Stimulated activated naive B cell treated with anti-CD40 and anti-IgM and Interleukin-4, amounts not matched to agents 10 μg/mL and 1 μg/mL and 100 μg/mL, for 72 hours (primary cell): ENCODE measurements at regions not wholly inside any gene's neighbourhood (a gene's known extent, or its start where the extent isn't known, plus 50 kb on each side); places are given as distances from the start of the nearest gene placed in this dataset.

Experiments
- ATAC-seq, 2 donors: fragments of 150-1000 bp; cut with Tn5 transposase; replicated peaks; 2 replicates each; pipeline ENCODE4 v1.10.0; 2021; ENCODE audit warnings: moderate library complexity in 1 of 2
- DNase-seq: peaks from one replicate; pipeline ENCODE4 v3.0.0; 2021
- H3K27ac Mint-ChIP-seq: one replicate; pipeline ENCODE4 v1.8.0; 2022; ENCODE audit warnings: mild to moderate bottlenecking, mixed read lengths
- H3K27me3 Mint-ChIP-seq, 2 donors: one replicate each; pipeline ENCODE4 v1.8.0; 2022; ENCODE audit warnings: mixed read lengths in 2 of 2
- H3K36me3 Mint-ChIP-seq, 2 donors: one replicate each; pipeline ENCODE4 v1.8.0; 2022; ENCODE audit warnings: mixed read lengths in 2 of 2, mild to moderate bottlenecking in 1 of 2
- H3K4me1 Mint-ChIP-seq, 2 donors: one replicate each; pipeline ENCODE4 v1.8.0; 2022; ENCODE audit warnings: mixed read lengths in 2 of 2, mild to moderate bottlenecking in 1 of 2
- H3K4me3 Mint-ChIP-seq, 2 donors: one replicate each; pipeline ENCODE4 v1.8.0; 2022; ENCODE audit warnings: mild to moderate bottlenecking in 2 of 2, mixed read lengths in 2 of 2, moderate library complexity in 1 of 2
- H3K9me3 Mint-ChIP-seq, 2 donors: one replicate each; pipeline ENCODE4 v1.8.0; 2022; ENCODE audit warnings: mixed read lengths in 2 of 2, mild to moderate bottlenecking in 1 of 2

GRCh38 chr5:135116160-135116561 is 82.1 kb upstream of the PITX1 start:
- no peak overlapping the region for H3K4me3 Mint-ChIP-seq
- DNase-seq (no peak), ATAC-seq (peak in 1 of 2 donors; percentile 25)
- no peaks in the 10 kb centered on the region for H3K9me3 Mint-ChIP-seq
- peaks cover 0 to 14% of the 10 kb centered on the region in 2 donors for H3K27me3 Mint-ChIP-seq
- H3K27ac Mint-ChIP-seq = no peak overlapping the region
- no peaks in the 10 kb centered on the region for H3K4me1 Mint-ChIP-seq
- no peaks in the 10 kb centered on the region for H3K36me3 Mint-ChIP-seq

- H3K27ac Mint-ChIP-seq = no peak overlapping the region
- peaks cover 5 to 14% of the 10 kb centered on the region in 2 donors for H3K27me3 Mint-ChIP-seq
- ATAC-seq (no peak), DNase-seq (no peak)
- no peak overlapping the region for H3K4me3 Mint-ChIP-seq
- no peaks in the 10 kb centered on the region for H3K4me1 Mint-ChIP-seq
- no peaks in the 10 kb centered on the region for H3K9me3 Mint-ChIP-seq
- H3K36me3 Mint-ChIP-seq = no peaks in the 10 kb centered on the region
Observed at GRCh38 chr5:135115591-135115990, 81.6 kb upstream of the PITX1 start.

- no peak overlapping the region for H3K27ac Mint-ChIP-seq
- H3K9me3 Mint-ChIP-seq = no peaks in the 10 kb centered on the region
- H3K36me3 Mint-ChIP-seq = no peaks in the 10 kb centered on the region
- H3K27me3 Mint-ChIP-seq = peaks cover 5 to 9% of the 10 kb centered on the region in 2 donors
- no peak overlapping the region for H3K4me3 Mint-ChIP-seq
- H3K4me1 Mint-ChIP-seq = no peaks in the 10 kb centered on the region
- DNase-seq (no peak), ATAC-seq (no peak)
Observed at GRCh38 chr5:135114759-135115158, 80.7 kb upstream of the PITX1 start.

- H3K27ac Mint-ChIP-seq = no peak overlapping the region
- no peaks in the 10 kb centered on the region for H3K9me3 Mint-ChIP-seq
- no peak overlapping the region for H3K4me3 Mint-ChIP-seq
- no peaks in the 10 kb centered on the region for H3K36me3 Mint-ChIP-seq
- ATAC-seq (peak in 1 of 2 donors; percentile 22), DNase-seq (no peak)
- no peaks in the 10 kb centered on the region for H3K4me1 Mint-ChIP-seq
- H3K27me3 Mint-ChIP-seq = peaks cover 5 to 9% of the 10 kb centered on the region in 2 donors
Observed at GRCh38 chr5:135112008-135112725, 78.1 kb upstream of the PITX1 start.

- H3K9me3 Mint-ChIP-seq = no peaks in the 10 kb centered on the region
- peaks cover 10 to 17% of the 10 kb centered on the region in 2 donors for H3K27me3 Mint-ChIP-seq
- H3K4me1 Mint-ChIP-seq = no peaks in the 10 kb centered on the region
- DNase-seq (no peak), ATAC-seq (no peak)
- H3K4me3 Mint-ChIP-seq = no peak overlapping the region
- H3K27ac Mint-ChIP-seq = no peak overlapping the region
- H3K36me3 Mint-ChIP-seq = no peaks in the 10 kb centered on the region
Observed at GRCh38 chr5:135110785-135111596, 77.0 kb upstream of the PITX1 start.

- H3K27ac Mint-ChIP-seq = no peak overlapping the region
- no peaks in the 10 kb centered on the region for H3K9me3 Mint-ChIP-seq
- no peak for ATAC-seq
- no peak for DNase-seq
- H3K36me3 Mint-ChIP-seq = no peaks in the 10 kb centered on the region
- H3K4me1 Mint-ChIP-seq = no peaks in the 10 kb centered on the region
- H3K27me3 Mint-ChIP-seq = peaks cover 10 to 26% of the 10 kb centered on the region in 2 donors
- no peak overlapping the region for H3K4me3 Mint-ChIP-seq
Observed at GRCh38 chr5:135108992-135109391, 75.0 kb upstream of the PITX1 start.

- Mint-ChIP-seq H3K4me1 (no peaks in the 10 kb centered on the region), H3K27ac (no peak overlapping the region), H3K36me3 (no peaks in the 10 kb centered on the region), H3K27me3 (peaks cover 10 to 26% of the 10 kb centered on the region in 2 donors), H3K4me3 (no peak overlapping the region), H3K9me3 (no peaks in the 10 kb centered on the region)
- ATAC-seq (no peak), DNase-seq (no peak)
Observed at GRCh38 chr5:135108569-135108968, 74.5 kb upstream of the PITX1 start.

- H3K9me3 Mint-ChIP-seq = no peaks in the 10 kb centered on the region
- H3K36me3 Mint-ChIP-seq = no peaks in the 10 kb centered on the region
- ATAC-seq (no peak), DNase-seq (no peak)
- H3K4me3 Mint-ChIP-seq = no peak overlapping the region
- peaks cover 10 to 26% of the 10 kb centered on the region in 2 donors for H3K27me3 Mint-ChIP-seq
- no peaks in the 10 kb centered on the region for H3K4me1 Mint-ChIP-seq
- no peak overlapping the region for H3K27ac Mint-ChIP-seq
Observed at GRCh38 chr5:135107986-135108385, 74.0 kb upstream of the PITX1 start.

- no peak overlapping the region for H3K27ac Mint-ChIP-seq
- peaks cover 10 to 26% of the 10 kb centered on the region in 2 donors for H3K27me3 Mint-ChIP-seq
- ATAC-seq (no peak), DNase-seq (no peak)
- no peak overlapping the region for H3K4me3 Mint-ChIP-seq
- H3K9me3 Mint-ChIP-seq = no peaks in the 10 kb centered on the region
- no peaks in the 10 kb centered on the region for H3K4me1 Mint-ChIP-seq
- no peaks in the 10 kb centered on the region for H3K36me3 Mint-ChIP-seq
Observed at GRCh38 chr5:135106610-135107471, 72.8 kb upstream of the PITX1 start.

- no peaks in the 10 kb centered on the region for H3K4me1 Mint-ChIP-seq
- no peak overlapping the region for H3K27ac Mint-ChIP-seq
- no peaks in the 10 kb centered on the region for H3K36me3 Mint-ChIP-seq
- H3K9me3 Mint-ChIP-seq = no peaks in the 10 kb centered on the region
- DNase-seq (no peak), ATAC-seq (no peak)
- H3K4me3 Mint-ChIP-seq = no peak overlapping the region
- peaks cover 9 to 21% of the 10 kb centered on the region in 2 donors for H3K27me3 Mint-ChIP-seq
Observed at GRCh38 chr5:135106136-135106535, 72.1 kb upstream of the PITX1 start.

GRCh38 chr5:135105105-135105484 is 71.1 kb upstream of the PITX1 start:
- Mint-ChIP-seq H3K27ac (no peak overlapping the region), H3K27me3 (peaks cover 4 to 16% of the 10 kb centered on the region in 2 donors), H3K9me3 (no peaks in the 10 kb centered on the region), H3K4me1 (no peaks in the 10 kb centered on the region), H3K36me3 (no peaks in the 10 kb centered on the region), H3K4me3 (no peak overlapping the region)
- DNase-seq (no peak), ATAC-seq (no peak)

- Mint-ChIP-seq H3K9me3 (no peaks in the 10 kb centered on the region), H3K27me3 (peaks cover 8 to 16% of the 10 kb centered on the region in 2 donors), H3K4me1 (no peaks in the 10 kb centered on the region), H3K27ac (no peak overlapping the region), H3K36me3 (no peaks in the 10 kb centered on the region), H3K4me3 (no peak overlapping the region)
- no peak for DNase-seq
- ATAC-seq = no peak
Observed at GRCh38 chr5:135103575-135103853, 69.5 kb upstream of the PITX1 start.

GRCh38 chr5:135102716-135103574 is 68.9 kb upstream of the PITX1 start:
- DNase-seq (no peak), ATAC-seq (no peak)
- no peaks in the 10 kb centered on the region for H3K4me1 Mint-ChIP-seq
- no peaks in the 10 kb centered on the region for H3K9me3 Mint-ChIP-seq
- H3K27ac Mint-ChIP-seq = no peak overlapping the region
- H3K36me3 Mint-ChIP-seq = no peaks in the 10 kb centered on the region
- peaks cover 8 to 16% of the 10 kb centered on the region in 2 donors for H3K27me3 Mint-ChIP-seq
- H3K4me3 Mint-ChIP-seq = no peak overlapping the region

- no peak for DNase-seq
- Mint-ChIP-seq H3K4me1 (no peaks in the 10 kb centered on the region), H3K4me3 (no peak overlapping the region), H3K9me3 (no peaks in the 10 kb centered on the region), H3K36me3 (no peaks in the 10 kb centered on the region), H3K27ac (no peak overlapping the region), H3K27me3 (peaks cover 23% of the 10 kb centered on the region in 2 donors)
- ATAC-seq = no peak
Observed at GRCh38 chr5:135100431-135100830, 66.4 kb upstream of the PITX1 start.
